HG02678 (cell line): ENCODE measurements at regions not wholly inside any gene's neighbourhood (a gene's known extent, or its start where the extent isn't known, plus 50 kb on each side); places are given as distances from the start of the nearest gene placed in this dataset.

Experiments used
- ATAC-seq: cut with Tn5 transposase; IDR thresholded peaks from one replicate; pipeline ENCODE4 v1.9.1; 2021; ENCODE audit warnings: mild to moderate bottlenecking, moderate library complexity; ENCODE audit not compliant: unreplicated experiment

GRCh38 chr6:139593081-139593480 lies 218.6 kb upstream of the CITED2 start:
- no peak for ATAC-seq

GRCh38 chr6:139592011-139592410 lies 217.6 kb upstream of the CITED2 start:
- ATAC-seq = no peak

- no peak for ATAC-seq
Measured at GRCh38 chr6:139591075-139591865, 216.8 kb upstream of the CITED2 start.

- ATAC-seq = no peak
Measured at GRCh38 chr6:139590206-139590605, 215.8 kb upstream of the CITED2 start.

GRCh38 chr6:139588734-139589593 lies 214.5 kb upstream of the CITED2 start:
- no peak for ATAC-seq

- ATAC-seq = no peak
Measured at GRCh38 chr6:139588076-139588639, 213.7 kb upstream of the CITED2 start.

- ATAC-seq = no peak
Measured at GRCh38 chr6:139587469-139587868, 213.0 kb upstream of the CITED2 start.

GRCh38 chr6:139586273-139586672 lies 211.8 kb upstream of the CITED2 start:
- ATAC-seq = no peak

GRCh38 chr6:139584599-139584998 lies 210.2 kb upstream of the CITED2 start:
- ATAC-seq = no peak

- no peak for ATAC-seq
Measured at GRCh38 chr6:139583420-139583819, 209.0 kb upstream of the CITED2 start.

GRCh38 chr6:139582956-139583355 lies 208.5 kb upstream of the CITED2 start:
- no peak for ATAC-seq

GRCh38 chr6:139581485-139581865 lies 207.0 kb upstream of the CITED2 start:
- no peak for ATAC-seq

GRCh38 chr6:139580592-139581484 lies 206.4 kb upstream of the CITED2 start:
- peak; percentile 94 for ATAC-seq

- ATAC-seq = no peak
Measured at GRCh38 chr6:139577763-139578604, 203.5 kb upstream of the CITED2 start.

- ATAC-seq = no peak
Measured at GRCh38 chr6:139577124-139577762, 202.8 kb upstream of the CITED2 start.

GRCh38 chr6:139572001-139572400 lies 197.6 kb upstream of the CITED2 start:
- no peak for ATAC-seq

GRCh38 chr6:139570166-139570565 lies 195.7 kb upstream of the CITED2 start:
- no peak for ATAC-seq

- no peak for ATAC-seq
Measured at GRCh38 chr6:139569566-139569965, 195.1 kb upstream of the CITED2 start.

- no peak for ATAC-seq
Measured at GRCh38 chr6:139568956-139569538, 194.6 kb upstream of the CITED2 start.
